Erythroblast (primary cell): ENCODE measurements at regions not wholly inside any gene's neighbourhood (a gene's known extent, or its start where the extent isn't known, plus 50 kb on each side); places are given as distances from the start of the nearest gene placed in this dataset.

Source experiments
- GATA1 ChIP-seq: IDR thresholded peaks from 2 replicates; pipeline ENCODE4 v1.6.1; 2011; ENCODE audit warnings: low read depth, mild to moderate bottlenecking, control low read depth, low read length, moderate library complexity
- POLR2A ChIP-seq: IDR thresholded peaks from 2 replicates; pipeline ENCODE4 v1.6.1; 2011; ENCODE audit warnings: mild to moderate bottlenecking, low read length

GRCh38 chr18:26765498-26765897 lies 100.0 kb downstream of the AQP4 start:
- TF ChIP-seq POLR2A (no peak), GATA1 (no peak)
